GM23338 (cell line): ENCODE measurements at regions not wholly inside any gene's neighbourhood (a gene's known extent, or its start where the extent isn't known, plus 50 kb on each side); places are given as distances from the start of the nearest gene placed in this dataset.
A peak's percentile ranks its signal among the peaks of the same experiment; 100 is the strongest.

Experiments
- ATAC-seq: fragments of 200-7000 bp; cut with Tn5 transposase; 3 replicates; pipeline ENCODE4 v1.9.1; 2020
- DNase-seq: peaks from one replicate; pipeline ENCODE4 v3.0.0-alpha.2; 2015; ENCODE audit warnings: low spot score
- H2AFZ ChIP-seq: fragments of 200-600 bp; sonication (generic); 2 replicates; pipeline ENCODE4 v1.8.0; 2016; ENCODE audit warnings: antibody characterized with exemption, mild to moderate bottlenecking, moderate library complexity
- H3F3A ChIP-seq: fragments of 200-600 bp; sonication (generic); replicated peaks from 2 replicates; pipeline ENCODE4 v1.8.0; 2017; ENCODE audit warnings: antibody characterized with exemption, mixed run types, low read depth
- H3K27ac ChIP-seq: fragments of 200-600 bp; sonication (generic); 2 replicates; pipeline ENCODE4 v1.6.1; 2016; ENCODE audit warnings: low read depth
- H3K27me3 ChIP-seq: fragments of 200-600 bp; sonication (generic); 2 replicates; pipeline ENCODE4 v1.8.0; 2016; ENCODE audit warnings: mild to moderate bottlenecking, mixed run types, moderate library complexity; ENCODE audit not compliant: insufficient read depth
- H3K36me3 ChIP-seq: fragments of 200-600 bp; sonication (generic); 2 replicates; pipeline ENCODE4 v1.8.0; 2016; ENCODE audit warnings: mild to moderate bottlenecking; ENCODE audit not compliant: insufficient read depth
- H3K4me1 ChIP-seq: fragments of 200-600 bp; sonication (generic); 2 replicates; pipeline ENCODE4 v1.8.0; 2016; ENCODE audit warnings: mild to moderate bottlenecking, moderate library complexity; ENCODE audit not compliant: insufficient read depth
- H3K4me2 ChIP-seq: fragments of 200-600 bp; sonication (generic); 2 replicates; pipeline ENCODE4 v1.7.1; 2017; ENCODE audit warnings: mixed run types
- H3K4me3 ChIP-seq: fragments of 200-600 bp; sonication (generic); 2 replicates; pipeline ENCODE4 v1.6.1; 2016; ENCODE audit warnings: mixed run types
- H3K79me2 ChIP-seq: fragments of 200-600 bp; sonication (generic); replicated peaks from 2 replicates; pipeline ENCODE4 v1.8.0; 2017; ENCODE audit warnings: mild to moderate bottlenecking; ENCODE audit not compliant: insufficient read depth
- H3K9me2 ChIP-seq: fragments of 200-600 bp; sonication (generic); 2 replicates; pipeline ENCODE4 v1.8.0; 2017; ENCODE audit not compliant: insufficient read depth
- H4K20me1 ChIP-seq: fragments of 200-600 bp; sonication (generic); replicated peaks from 2 replicates; pipeline ENCODE4 v1.8.0; 2017; ENCODE audit warnings: mild to moderate bottlenecking; ENCODE audit not compliant: insufficient read depth
- H3K27ac Mint-ChIP-seq: 2 replicates; pipeline ENCODE4 v1.8.0; 2020; ENCODE audit warnings: inconsistent platforms, mild to moderate bottlenecking, moderate library complexity, mixed read lengths
- H3K27me3 Mint-ChIP-seq: 3 replicates; pipeline ENCODE4 v1.8.0; 2022; ENCODE audit warnings: low read depth, mild to moderate bottlenecking, moderate library complexity, mixed read lengths, inconsistent platforms; ENCODE audit not compliant: insufficient read depth, poor library complexity
- H3K36me3 Mint-ChIP-seq: 3 replicates; pipeline ENCODE4 v1.8.0; 2021; ENCODE audit warnings: low read depth, mild to moderate bottlenecking, inconsistent platforms, moderate library complexity, mixed read lengths
- H3K4me1 Mint-ChIP-seq: 3 replicates; pipeline ENCODE4 v1.8.0; 2020; ENCODE audit warnings: mild to moderate bottlenecking, inconsistent platforms, mixed read lengths
- H3K4me3 Mint-ChIP-seq: 3 replicates; pipeline ENCODE4 v1.8.0; 2021; ENCODE audit warnings: moderate library complexity, mild to moderate bottlenecking, inconsistent platforms, mixed read lengths
- H3K9me3 Mint-ChIP-seq: 3 replicates; pipeline ENCODE4 v1.8.0; 2020; ENCODE audit warnings: moderate library complexity, mild to moderate bottlenecking, inconsistent platforms, mixed read lengths
- CREB1 ChIP-seq: fragments of 250-450 bp; sonication (Bioruptor Pico); IDR thresholded peaks from 2 replicates; pipeline ENCODE4 v1.5.0; 2020; ENCODE audit warnings: low read depth, mild to moderate bottlenecking, moderate library complexity
- CTCF ChIP-seq, 2 experiments: fragments of 200-600 bp in 1 of 2; sonication (generic) in 1 of 2; conservative IDR thresholded peaks; 2 replicates each; pipeline versions ENCODE4 v1.5.1 to v1.6.1; 2016 to 2017; ENCODE audit warnings: antibody characterized with exemption in 2 of 2, low read depth in 2 of 2, mild to moderate bottlenecking in 2 of 2, moderate library complexity in 1 of 2
- ETS1 ChIP-seq: IDR thresholded peaks from 2 replicates; pipeline ENCODE4 v1.6.1; 2016; ENCODE audit warnings: antibody characterized with exemption
- EZH2 ChIP-seq: fragments of 200-600 bp; sonication (generic); IDR thresholded peaks from one replicate; pipeline ENCODE4 v1.8.0; 2017; ENCODE audit warnings: antibody characterized with exemption, mild to moderate bottlenecking, low read depth; ENCODE audit not compliant: unreplicated experiment
- EZH2phosphoT487 ChIP-seq: fragments of 200-600 bp; sonication (generic); IDR thresholded peaks from one replicate; pipeline ENCODE4 v1.8.1; 2018; ENCODE audit warnings: antibody characterized with exemption; ENCODE audit not compliant: unreplicated experiment
- POLR2AphosphoS5 ChIP-seq: IDR thresholded peaks from 2 replicates; pipeline ENCODE4 v1.6.1; 2016; ENCODE audit warnings: antibody characterized with exemption, low read depth
- REST ChIP-seq: IDR thresholded peaks from one replicate; pipeline ENCODE4 v1.6.1; 2018; ENCODE audit warnings: antibody characterized with exemption; ENCODE audit not compliant: unreplicated experiment
- STAT1 ChIP-seq: IDR thresholded peaks from one replicate; pipeline ENCODE4 v1.6.1; 2016; ENCODE audit warnings: antibody characterized with exemption; ENCODE audit not compliant: unreplicated experiment
- ZNF114 ChIP-seq: fragments of 250-450 bp; sonication (Bioruptor Pico); IDR thresholded peaks from 2 replicates; pipeline ENCODE4 v1.5.0; 2020; ENCODE audit warnings: mild to moderate bottlenecking, moderate library complexity
- ZNF331 ChIP-seq: fragments of 250-450 bp; sonication (Bioruptor Pico); IDR thresholded peaks from 2 replicates; pipeline ENCODE4 v1.5.0; 2020; ENCODE audit warnings: low read depth, mild to moderate bottlenecking, moderate library complexity
- ZNF462 ChIP-seq: fragments of 250-450 bp; sonication (Bioruptor Pico); IDR thresholded peaks from 2 replicates; pipeline ENCODE4 v1.5.0; 2020; ENCODE audit warnings: mild to moderate bottlenecking, moderate library complexity

- Histone ChIP-seq H3F3A (no peaks in the 10 kb centered on the region), H3K4me1 (0 out of 2 replicates have a peak, but pooled peaks cover 3% of the 10 kb centered on the region), H3K36me3 (no peaks in the 10 kb centered on the region), H3K9me2 (0 out of 2 replicates have a peak, but pooled peaks cover 5% of the 10 kb centered on the region), H3K79me2 (no peaks in the 10 kb centered on the region), H3K27ac (no peak overlapping the region), H4K20me1 (no peaks in the 10 kb centered on the region), H3K4me2 (no peak overlapping the region), H3K4me3 (no peak overlapping the region), H3K27me3 (no peaks in the 10 kb centered on the region), H2AFZ (no peak overlapping the region)
- Mint-ChIP-seq H3K36me3 (peaks cover 5% of the 10 kb centered on the region; the same call in 1 of the 3 replicates), H3K27me3 (peaks cover 5% of the 10 kb centered on the region), H3K4me3 (no peak overlapping the region), H3K27ac (no peak overlapping the region), H3K9me3 (peaks cover 8% of the 10 kb centered on the region), H3K4me1 (no peaks in the 10 kb centered on the region; the same call in 2 of the 3 replicates)
- no peak for DNase-seq
- peak; percentile 41; the same call in 2 of the 3 replicates for ATAC-seq
- TF ChIP-seq CREB1 (no peak), STAT1 (no peak), CTCF (conservative IDR thresholded peaks at IDR 0.05; ENCODE audit: low read depth in 2 of 2) (no peak), EZH2 (no peak), POLR2AphosphoS5 (no peak), ETS1 (no peak), ZNF331 (no peak), REST (no peak), ZNF114 (CRISPR knock-in tag) (no peak), EZH2phosphoT487 (no peak), ZNF462 (CRISPR knock-in tag) (no peak)
These were observed 309.4 kb downstream of the RPS24 start for GRCh38 chr10:78342827-78343653.
